H9 (cell line): ENCODE measurements at regions not wholly inside any gene's neighbourhood (a gene's known extent, or its start where the extent isn't known, plus 50 kb on each side); places are given as distances from the start of the nearest gene placed in this dataset.

Source experiments
- DNase-seq: peaks from one replicate; pipeline ENCODE4 v3.0.0-alpha.2; 2017
- H2AFZ ChIP-seq: one replicate; pipeline ENCODE4 v1.6.1; 2013; ENCODE audit warnings: mild to moderate bottlenecking, low read length, control low read depth, moderate library complexity
- H2AK5ac ChIP-seq: 2 replicates; pipeline ENCODE4 v1.6.1; 2013; ENCODE audit warnings: low read length, control low read depth, mixed read lengths; ENCODE audit not compliant: insufficient read length
- H2BK120ac ChIP-seq: one replicate; pipeline ENCODE4 v1.6.1; 2013; ENCODE audit warnings: low read depth, mild to moderate bottlenecking, low read length, control low read depth, inconsistent platforms; ENCODE audit not compliant: poor library complexity, severe bottlenecking
- H2BK12ac ChIP-seq: 2 replicates; pipeline ENCODE4 v1.6.1; 2013; ENCODE audit warnings: low read length, control low read depth, mixed read lengths, low read depth; ENCODE audit not compliant: insufficient read length
- H2BK15ac ChIP-seq: 2 replicates; pipeline ENCODE4 v1.6.1; 2013; ENCODE audit warnings: low read depth, low read length, control low read depth
- H2BK20ac ChIP-seq: one replicate; pipeline ENCODE4 v1.6.1; 2013; ENCODE audit warnings: low read depth, mild to moderate bottlenecking, low read length, control low read depth, inconsistent platforms; ENCODE audit not compliant: poor library complexity, severe bottlenecking
- H2BK5ac ChIP-seq: 2 replicates; pipeline ENCODE4 v1.6.1; 2013; ENCODE audit warnings: low read length, control low read depth, mixed read lengths; ENCODE audit not compliant: insufficient read length
- H3K14ac ChIP-seq: 2 replicates; pipeline ENCODE4 v1.6.1; 2013; ENCODE audit warnings: low read length, control low read depth; ENCODE audit not compliant: insufficient read depth
- H3K18ac ChIP-seq: 2 replicates; pipeline ENCODE4 v1.6.1; 2013; ENCODE audit warnings: low read depth, mild to moderate bottlenecking, mixed read lengths, low read length, control low read depth; ENCODE audit not compliant: insufficient read length
- H3K23ac ChIP-seq: 2 replicates; pipeline ENCODE4 v1.6.1; 2013; ENCODE audit warnings: low read length, control low read depth, mixed read lengths, low read depth; ENCODE audit not compliant: insufficient read length
- H3K23me2 ChIP-seq: 2 replicates; pipeline ENCODE4 v1.6.1; 2013; ENCODE audit warnings: low read depth, mild to moderate bottlenecking, mixed read lengths, low read length, control low read depth; ENCODE audit not compliant: insufficient read length, poor library complexity, severe bottlenecking
- H3K27ac ChIP-seq: 2 replicates; pipeline ENCODE4 v1.5.1; 2013; ENCODE audit warnings: low read length, control low read depth, mixed read lengths, low read depth; ENCODE audit not compliant: insufficient read length
- H3K27me3 ChIP-seq: 2 replicates; pipeline ENCODE4 v1.6.1; 2013; ENCODE audit warnings: low read length, control low read depth, inconsistent platforms; ENCODE audit not compliant: insufficient read depth
- H3K4ac ChIP-seq: 2 replicates; pipeline ENCODE4 v1.6.1; 2013; ENCODE audit warnings: low read depth, mild to moderate bottlenecking, control low read depth, inconsistent platforms, low read length, moderate library complexity
- H3K4me1 ChIP-seq: 2 replicates; pipeline ENCODE4 v1.6.1; 2013; ENCODE audit warnings: low read length, control low read depth, inconsistent platforms; ENCODE audit not compliant: insufficient read depth
- H3K4me2 ChIP-seq: 2 replicates; pipeline ENCODE4 v1.6.1; 2013; ENCODE audit warnings: low read length, control low read depth, mixed read lengths; ENCODE audit not compliant: insufficient read length, insufficient read depth
- H3K56ac ChIP-seq: 2 replicates; pipeline ENCODE4 v1.6.1; 2013; ENCODE audit warnings: low read depth, mild to moderate bottlenecking, mixed read lengths, low read length, control low read depth; ENCODE audit not compliant: insufficient read length
- H3K79me1 ChIP-seq: 2 replicates; pipeline ENCODE4 v1.6.1; 2013; ENCODE audit warnings: low read depth, mild to moderate bottlenecking, moderate library complexity, low read length, control low read depth, inconsistent platforms; ENCODE audit not compliant: insufficient read depth, poor library complexity, severe bottlenecking
- H3K79me2 ChIP-seq: 2 replicates; pipeline ENCODE4 v1.6.1; 2013; ENCODE audit warnings: low read length, control low read depth, inconsistent platforms; ENCODE audit not compliant: insufficient read depth
- H3K9ac ChIP-seq: 2 replicates; pipeline ENCODE4 v1.6.1; 2013; ENCODE audit warnings: low read length, control low read depth, mixed read lengths; ENCODE audit not compliant: insufficient read length; ENCODE audit errors: extremely low read depth
- H3K9me3 ChIP-seq: one replicate; pipeline ENCODE4 v1.6.1; 2013; ENCODE audit warnings: low read depth, low read length, inconsistent platforms; ENCODE audit not compliant: control insufficient read depth
- H3T11ph ChIP-seq: one replicate; pipeline ENCODE4 v1.6.1; 2013; ENCODE audit warnings: mild to moderate bottlenecking, low read length, control low read depth, inconsistent platforms
- H4K20me1 ChIP-seq: one replicate; pipeline ENCODE4 v1.6.1; 2013; ENCODE audit not compliant: control insufficient read depth, insufficient read length, insufficient read depth
- H4K5ac ChIP-seq: 2 replicates; pipeline ENCODE4 v1.6.1; 2013; ENCODE audit warnings: low read depth, mild to moderate bottlenecking, mixed read lengths, low read length, control low read depth; ENCODE audit not compliant: insufficient read length
- H4K8ac ChIP-seq: replicated peaks from 2 replicates; pipeline ENCODE4 v1.6.1; 2013; ENCODE audit warnings: low read length, control low read depth, mixed read lengths, low read depth; ENCODE audit not compliant: insufficient read length
- H4K91ac ChIP-seq: 2 replicates; pipeline ENCODE4 v1.6.1; 2013; ENCODE audit warnings: low read depth, mild to moderate bottlenecking, moderate library complexity, mixed read lengths, low read length, control low read depth; ENCODE audit not compliant: insufficient read length
- H3K27ac Mint-ChIP-seq, 3 experiments: 2 replicates in 2 of 3; 3 replicates in 1 of 3; pipeline ENCODE4 v1.8.0; 2020 to 2021; ENCODE audit warnings: mixed read lengths in 3 of 3, mild to moderate bottlenecking in 1 of 3, moderate library complexity in 1 of 3
- H3K27me3 Mint-ChIP-seq: 2 replicates; pipeline ENCODE4 v1.8.0; 2021; ENCODE audit warnings: low read depth, mild to moderate bottlenecking, moderate library complexity, mixed read lengths
- H3K36me3 Mint-ChIP-seq, 3 experiments: 2 replicates in 2 of 3; 3 replicates in 1 of 3; pipeline ENCODE4 v1.8.0; 2020 to 2021; ENCODE audit warnings: low read depth in 3 of 3, mixed read lengths in 3 of 3; ENCODE audit not compliant: insufficient read depth in 1 of 3
- H3K4me1 Mint-ChIP-seq, 2 experiments: 2 replicates each; pipeline ENCODE4 v1.8.0; 2020; ENCODE audit warnings: mixed read lengths in 2 of 2
- H3K4me3 Mint-ChIP-seq, 2 experiments: 2 replicates in 1 of 2; 3 replicates in 1 of 2; pipeline ENCODE4 v1.8.0; 2020 to 2021; ENCODE audit warnings: mild to moderate bottlenecking in 2 of 2, mixed read lengths in 2 of 2, moderate library complexity in 1 of 2
- H3K9me3 Mint-ChIP-seq, 2 experiments: 2 replicates in 1 of 2; 3 replicates in 1 of 2; pipeline ENCODE4 v1.8.0; 2020; ENCODE audit warnings: mild to moderate bottlenecking in 2 of 2, mixed read lengths in 2 of 2, moderate library complexity in 1 of 2
- WGBS: extraction: QIAGEN DNeasy Blood & Tissue Kit; methylation state at CpG from one replicate; pipeline ENCODE4 v1.1.7; 2013; ENCODE audit warnings: missing lambda C conversion rate, low lambda C conversion rate, mixed read lengths; ENCODE audit not compliant: insufficient read length; ENCODE audit errors: extremely low coverage; 5-methylcytosine and 5-hydroxymethylcytosine counted together
- TF ChIP-seq, protein P1 (sequence below): fragments of 200-600 bp; sonication (generic); conservative IDR thresholded peaks from 3 replicates; pipeline ENCODE4 v1.8.0; 2021; ENCODE audit warnings: antibody characterized with exemption, mild to moderate bottlenecking

DNA sequence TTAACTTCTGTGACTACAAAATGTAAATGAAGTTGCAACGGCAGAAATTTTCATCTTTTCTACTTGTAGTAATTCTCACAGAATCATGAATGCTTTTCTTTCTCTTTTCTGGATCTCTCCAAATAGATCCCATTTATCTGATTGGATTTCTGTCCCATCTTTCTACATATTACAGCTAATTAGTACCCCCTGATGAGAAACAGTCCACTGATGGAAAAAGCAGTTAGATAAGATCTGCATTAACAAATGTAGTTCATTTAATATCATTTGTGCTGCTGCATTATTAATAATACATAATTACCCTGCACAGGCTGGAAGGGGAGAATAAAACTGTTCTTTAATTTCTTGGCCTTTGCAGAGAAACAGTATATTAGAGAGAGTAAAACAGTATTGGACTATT is 289.3 kb downstream of the TTLL7 start:
- no peaks in the 10 kb centered on the region for H3K9me3 ChIP-seq
- no peak overlapping the region for H3K23ac ChIP-seq
- no peak overlapping the region for H2AK5ac ChIP-seq
- TF ChIP-seq, protein P1, sequence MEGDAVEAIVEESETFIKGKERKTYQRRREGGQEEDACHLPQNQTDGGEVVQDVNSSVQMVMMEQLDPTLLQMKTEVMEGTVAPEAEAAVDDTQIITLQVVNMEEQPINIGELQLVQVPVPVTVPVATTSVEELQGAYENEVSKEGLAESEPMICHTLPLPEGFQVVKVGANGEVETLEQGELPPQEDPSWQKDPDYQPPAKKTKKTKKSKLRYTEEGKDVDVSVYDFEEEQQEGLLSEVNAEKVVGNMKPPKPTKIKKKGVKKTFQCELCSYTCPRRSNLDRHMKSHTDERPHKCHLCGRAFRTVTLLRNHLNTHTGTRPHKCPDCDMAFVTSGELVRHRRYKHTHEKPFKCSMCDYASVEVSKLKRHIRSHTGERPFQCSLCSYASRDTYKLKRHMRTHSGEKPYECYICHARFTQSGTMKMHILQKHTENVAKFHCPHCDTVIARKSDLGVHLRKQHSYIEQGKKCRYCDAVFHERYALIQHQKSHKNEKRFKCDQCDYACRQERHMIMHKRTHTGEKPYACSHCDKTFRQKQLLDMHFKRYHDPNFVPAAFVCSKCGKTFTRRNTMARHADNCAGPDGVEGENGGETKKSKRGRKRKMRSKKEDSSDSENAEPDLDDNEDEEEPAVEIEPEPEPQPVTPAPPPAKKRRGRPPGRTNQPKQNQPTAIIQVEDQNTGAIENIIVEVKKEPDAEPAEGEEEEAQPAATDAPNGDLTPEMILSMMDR, result no peak
- H3K18ac ChIP-seq, result no peak overlapping the region
- H2BK120ac ChIP-seq, result no peak overlapping the region
- no peak overlapping the region for H4K5ac ChIP-seq
- H3K23me2 ChIP-seq, result no peaks in the 10 kb centered on the region
- H3K79me1 ChIP-seq, result no peaks in the 10 kb centered on the region
- H2BK12ac ChIP-seq, result no peak overlapping the region
- no peak overlapping the region for H3K4ac ChIP-seq
- H3K27me3 Mint-ChIP-seq, result no peaks in the 10 kb centered on the region
- no peak overlapping the region for H3K4me2 ChIP-seq
- no peak for DNase-seq
- H3K14ac ChIP-seq, result no peak overlapping the region
- H4K91ac ChIP-seq, result no peak overlapping the region
- H3K27me3 ChIP-seq, result no peaks in the 10 kb centered on the region
- H4K8ac ChIP-seq, result no peak overlapping the region
- no peak overlapping the region for H3T11ph ChIP-seq
- H3K9ac ChIP-seq, result no peak overlapping the region
- no CpG with 5 or more reads among the region's 1 CpG for WGBS
- H3K27ac Mint-ChIP-seq, result no peak overlapping the region
- no peaks in the 10 kb centered on the region for H3K4me1 ChIP-seq
- H3K9me3 Mint-ChIP-seq, result 0 out of 5 replicates have a peak, but pooled peaks cover 0 to 2% of the 10 kb centered on the region in 2 experiments
- no peak overlapping the region for H2AFZ ChIP-seq
- no peak overlapping the region for H2BK20ac ChIP-seq
- no peak overlapping the region for H2BK15ac ChIP-seq
- H3K36me3 Mint-ChIP-seq, result no peaks in the 10 kb centered on the region
- no peaks in the 10 kb centered on the region for H3K79me2 ChIP-seq
- H3K27ac ChIP-seq, result no peak overlapping the region
- H3K4me1 Mint-ChIP-seq, result peaks cover 0 to 3% of the 10 kb centered on the region in 2 experiments; a peak in 3 of 4 replicates
- H2BK5ac ChIP-seq, result no peak overlapping the region
- H3K4me3 Mint-ChIP-seq, result no peak overlapping the region
- no peak overlapping the region for H3K56ac ChIP-seq
- no peaks in the 10 kb centered on the region for H4K20me1 ChIP-seq
